Sigmoid colon (tissue), 6 donors: ENCODE measurements at regions not wholly inside any gene's neighbourhood (a gene's known extent, or its start where the extent isn't known, plus 50 kb on each side); places are given as distances from the start of the nearest gene placed in this dataset.
"Not testable (repeated sequence)": the region's sequence is repeated elsewhere in the genome, so short reads cannot be mapped to it uniquely, and the experiment has no call there.

Experiments
- DNase-seq: peaks from one replicate; pipeline ENCODE4 v3.0.0-alpha.2; 2019
- H3K27ac ChIP-seq, 4 donors: fragments of 200-600 bp; sonication (generic); one replicate each; pipeline ENCODE4 v1.5.1; 2016 to 2019; ENCODE audit warnings: mild to moderate bottlenecking in 1 of 4
- H3K27me3 ChIP-seq, 3 donors: fragments of 200-600 bp; sonication (generic); one replicate each; pipeline ENCODE4 v1.5.1; 2019; ENCODE audit warnings: mild to moderate bottlenecking in 1 of 3
- H3K36me3 ChIP-seq, 4 donors: fragments of 200-600 bp; sonication (generic); one replicate each; pipeline ENCODE4 v1.5.1; 2016 to 2019
- H3K4me1 ChIP-seq, 4 donors: fragments of 200-600 bp; sonication (generic); one replicate each; pipeline ENCODE4 v1.5.1; 2017 to 2019
- H3K4me3 ChIP-seq, 4 donors: fragments of 200-600 bp; sonication (generic); one replicate each; pipeline ENCODE4 v1.5.1; 2017 to 2019; ENCODE audit warnings: mild to moderate bottlenecking in 2 of 4, moderate library complexity in 1 of 4
- H3K9me3 ChIP-seq, 4 donors: fragments of 200-600 bp in 3 of 4; sonication (generic) in 3 of 4; one replicate each; pipeline versions ENCODE4 v1.5.1 to v1.6.1; 2013 to 2019
- CTCF ChIP-seq, 4 experiments: fragments of 450-650 bp in 3 of 4; fragments of 200-600 bp in 1 of 4; IDR thresholded peaks; one replicate each; pipeline ENCODE4 v1.5.1; 2016 to 2019; ENCODE audit warnings: antibody characterized with exemption in 4 of 4, mild to moderate bottlenecking in 3 of 4, moderate library complexity in 2 of 4
- EP300 ChIP-seq, 4 donors: sonication (generic); formaldehyde crosslinking; IDR thresholded peaks; one replicate each; pipeline ENCODE4 v1.6.1; 2017; ENCODE audit warnings: antibody characterized with exemption in 4 of 4
- POLR2A ChIP-seq, 2 donors: fragments of 450-650 bp; IDR thresholded peaks; one replicate each; pipeline ENCODE4 v1.6.1; 2016; ENCODE audit warnings: antibody characterized with exemption in 2 of 2, mild to moderate bottlenecking in 2 of 2, moderate library complexity in 2 of 2
- POLR2AphosphoS5 ChIP-seq, 4 donors: sonication (generic); formaldehyde crosslinking; IDR thresholded peaks; one replicate each; pipeline ENCODE4 v1.6.1; 2017; ENCODE audit warnings: antibody characterized with exemption in 4 of 4
- WGBS, 2 donors: extraction: QIAGEN DNeasy Blood & Tissue Kit; methylation state at CpG; one replicate each; pipeline ENCODE4 v1.1.7; 2013; 5-methylcytosine and 5-hydroxymethylcytosine counted together
- intact Hi-C: fragments of 100-400 bp; cut with DNase I; formaldehyde crosslinking; loops from one replicate; pipeline ENCODE4 v1.15.1; 2023
- donor health status: healthy with polysubstance abuse.
- donor health status: healthy.

- Histone ChIP-seq H3K27me3 (no peaks in the 10 kb centered on the region), H3K4me3 (no peak overlapping the region), H3K4me1 (no peaks in the 10 kb centered on the region), H3K27ac (no peak overlapping the region), H3K9me3 (no peaks in the 10 kb centered on the region), H3K36me3 (no peaks in the 10 kb centered on the region)
- DNase-seq, result no peak
- intact Hi-C loops, result no loop called here
- TF ChIP-seq EP300 (IDR thresholded peaks at IDR 0.05) (no peak), CTCF (IDR thresholded peaks at IDR 0.05) (no peak), POLR2AphosphoS5 (IDR thresholded peaks at IDR 0.05) (no peak), POLR2A (IDR thresholded peaks at IDR 0.05) (no peak)
- 43 to 55% methylated on average over 1 of the region's 1 CpG for WGBS, 2 donors
Measured at GRCh38 chr14:49280566-49280965, 305.6 kb downstream of the RPS29 start.

GRCh38 chr14:49250517-49250916 is 335.7 kb downstream of the RPS29 start:
- no peaks in the 10 kb centered on the region for H3K27me3 ChIP-seq
- H3K9me3 ChIP-seq, result no peaks in the 10 kb centered on the region
- DNase-seq, result no peak
- H3K27ac ChIP-seq, result no peak overlapping the region
- H3K4me3 ChIP-seq, result no peak overlapping the region
- H3K36me3 ChIP-seq, result no peaks in the 10 kb centered on the region
- WGBS, 2 donors, result 85 to 89% methylated on average over 6 of the region's 6 CpGs
- intact Hi-C loops, result no loop called here
- H3K4me1 ChIP-seq, result no peaks in the 10 kb centered on the region
- no peak for TF ChIP-seq EP300 (IDR thresholded peaks at IDR 0.05)
- no peak for TF ChIP-seq POLR2A (IDR thresholded peaks at IDR 0.05)
- TF ChIP-seq POLR2AphosphoS5 (IDR thresholded peaks at IDR 0.05), result no peak
- TF ChIP-seq CTCF (IDR thresholded peaks at IDR 0.05), result no peak

GRCh38 chr14:49250109-49250508 is 336.1 kb downstream of the RPS29 start:
- Histone ChIP-seq H3K4me1 (no peaks in the 10 kb centered on the region), H3K9me3 (no peaks in the 10 kb centered on the region), H3K4me3 (no peak overlapping the region), H3K36me3 (no peaks in the 10 kb centered on the region), H3K27ac (no peak overlapping the region), H3K27me3 (no peaks in the 10 kb centered on the region)
- intact Hi-C loops, result no loop called here
- DNase-seq, result no peak
- WGBS, 2 donors, result 88 to 89% methylated on average over 4 of the region's 4 CpGs
- no peak for TF ChIP-seq EP300 (IDR thresholded peaks at IDR 0.05)
- no peak for TF ChIP-seq POLR2AphosphoS5 (IDR thresholded peaks at IDR 0.05)
- no peak for TF ChIP-seq CTCF (IDR thresholded peaks at IDR 0.05)
- no peak for TF ChIP-seq POLR2A (IDR thresholded peaks at IDR 0.05)

DNA sequence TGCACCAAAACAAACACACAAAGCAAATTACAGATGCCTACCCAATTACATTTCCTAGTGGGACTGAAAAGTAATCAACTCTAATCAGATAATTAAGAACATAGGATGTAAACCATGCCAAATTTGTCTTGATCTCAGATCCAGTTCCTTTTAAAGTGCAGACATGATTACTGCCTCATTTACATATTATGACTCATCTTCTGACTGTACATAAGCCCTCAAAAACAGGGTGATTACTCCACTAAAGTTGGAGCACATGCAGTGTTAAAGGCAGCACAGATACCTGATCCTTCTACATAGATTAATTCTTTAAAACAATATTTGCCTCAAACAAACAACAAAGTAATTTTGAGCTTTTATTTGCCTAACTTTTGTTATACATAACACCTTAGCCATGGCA is 337.2 kb downstream of the RPS29 start:
- intact Hi-C loops, result no loop called here
- Histone ChIP-seq H3K4me3 (no peak overlapping the region), H3K27me3 (no peaks in the 10 kb centered on the region), H3K27ac (no peak overlapping the region), H3K9me3 (no peaks in the 10 kb centered on the region), H3K36me3 (no peaks in the 10 kb centered on the region), H3K4me1 (no peaks in the 10 kb centered on the region)
- TF ChIP-seq CTCF (IDR thresholded peaks at IDR 0.05) (no peak), POLR2AphosphoS5 (IDR thresholded peaks at IDR 0.05) (no peak), EP300 (IDR thresholded peaks at IDR 0.05) (no peak), POLR2A (IDR thresholded peaks at IDR 0.05) (no peak)
- DNase-seq, result no peak

- H3K27me3 ChIP-seq, DNase-seq, H3K27ac ChIP-seq, H3K4me3 ChIP-seq, H3K4me1 ChIP-seq, intact Hi-C loops, H3K36me3 ChIP-seq, H3K9me3 ChIP-seq: not testable (repeated sequence)
- WGBS, 2 donors, result 77 to 90% methylated on average over 5 of the region's 5 CpGs
Measured at GRCh38 chr14:49243777-49244176, 342.4 kb downstream of the RPS29 start.
